Dedifferentiated amniotic fluid mesenchymal stem cell (primary cell): ENCODE measurements at regions not wholly inside any gene's neighbourhood (a gene's known extent, or its start where the extent isn't known, plus 50 kb on each side); places are given as distances from the start of the nearest gene placed in this dataset.
A peak's percentile ranks its signal among the peaks of the same experiment; 100 is the strongest.

ENCODE experiments used
- DNase-seq: peaks from one replicate; pipeline ENCODE4 v3.0.0-alpha.2; 2016; ENCODE audit errors: extremely low spot score

GRCh38 chr3:159619341-159619885 is 369.2 kb upstream of the IL12A start:
- peak; percentile 57 for DNase-seq

- no peak for DNase-seq
Measured at GRCh38 chr3:159620281-159620680, 368.4 kb upstream of the IL12A start.

GRCh38 chr3:159620873-159621272 is 367.8 kb upstream of the IL12A start:
- DNase-seq = peak; percentile 61

DNA sequence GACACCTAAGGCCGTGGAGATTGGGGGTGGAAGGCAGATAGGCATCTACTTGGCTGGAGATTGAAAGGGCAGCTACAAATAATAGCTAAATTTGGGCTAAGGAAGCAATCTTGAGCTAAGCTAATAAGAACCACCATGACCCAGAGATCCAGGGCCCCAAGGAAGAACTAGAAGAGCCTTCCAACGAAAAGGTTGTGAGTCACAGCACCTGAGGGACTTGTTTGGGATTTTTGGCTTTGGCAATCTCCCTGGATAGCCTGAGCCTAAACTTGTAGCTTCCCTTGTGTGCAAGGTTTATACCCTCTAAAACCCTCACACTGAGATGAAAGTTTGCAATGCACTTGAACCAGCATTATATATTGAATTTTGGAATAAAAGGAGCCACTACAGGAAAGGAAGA is 364.0 kb upstream of the IL12A start:
- DNase-seq = no peak

DNA sequence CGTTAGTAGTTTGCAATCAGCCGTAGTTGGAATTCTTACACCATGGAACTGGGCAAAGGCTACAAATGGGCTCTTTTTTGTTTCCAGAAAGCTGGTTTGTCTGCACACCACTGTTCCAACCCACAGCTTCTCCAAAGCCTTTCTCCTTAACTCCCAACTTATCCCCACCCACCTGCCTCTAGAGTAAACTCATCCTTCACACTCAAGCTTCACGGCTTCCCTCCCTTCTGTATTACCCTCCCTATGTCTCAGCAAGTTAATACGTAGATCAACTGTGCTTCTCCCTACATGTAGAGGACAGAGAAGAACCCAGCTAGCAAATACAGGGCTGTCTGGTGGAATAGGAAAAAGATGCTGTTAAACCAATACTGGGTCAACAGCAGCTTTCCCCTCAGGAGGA is 363.0 kb upstream of the IL12A start:
- no peak for DNase-seq

GRCh38 chr3:159626598-159626997 is 362.0 kb upstream of the IL12A start:
- no peak for DNase-seq

DNA sequence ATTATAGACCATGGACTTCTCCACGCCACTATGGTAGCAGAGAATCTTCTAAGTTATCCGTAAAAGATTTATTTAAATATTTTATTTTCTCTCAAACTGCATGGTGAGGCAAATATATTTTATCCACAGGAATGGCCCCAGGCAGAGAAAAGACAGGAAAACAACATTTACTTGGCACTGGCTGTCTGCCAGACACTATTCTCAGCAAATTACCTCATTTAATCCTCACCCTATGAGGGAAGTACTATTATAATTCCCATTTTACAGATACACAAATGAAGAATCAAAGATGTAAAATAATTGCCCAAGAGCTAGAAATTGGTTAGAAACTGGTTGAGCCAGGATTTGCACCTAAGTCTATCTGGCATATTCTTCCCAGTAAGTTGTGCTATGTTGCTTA is 361.4 kb upstream of the IL12A start:
- DNase-seq = no peak

DNA sequence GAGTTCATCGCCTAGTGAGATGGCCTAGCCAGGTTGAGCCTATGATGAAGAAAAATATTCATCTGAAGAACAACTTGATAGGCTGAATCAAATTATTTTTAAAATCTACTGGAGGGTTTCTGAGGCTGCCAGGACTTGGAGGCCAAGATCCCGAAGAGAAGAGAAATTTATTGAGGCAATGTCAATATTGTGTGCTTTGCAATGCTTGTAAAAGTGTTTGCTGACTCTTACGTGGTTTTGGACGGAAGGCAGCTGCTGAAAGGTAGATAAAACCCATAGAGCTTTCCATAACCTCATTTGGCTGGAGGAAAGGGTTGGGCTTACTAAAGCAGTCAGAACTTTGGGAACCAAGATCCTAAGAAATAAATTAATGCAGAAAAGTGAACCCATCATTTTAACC is 361.0 kb upstream of the IL12A start:
- no peak for DNase-seq

GRCh38 chr3:159629329-159630084 is 359.1 kb upstream of the IL12A start:
- DNase-seq = no peak

GRCh38 chr3:159631226-159631625 is 357.4 kb upstream of the IL12A start:
- DNase-seq = no peak

- DNase-seq = no peak
Measured at GRCh38 chr3:159632128-159632527, 356.5 kb upstream of the IL12A start.

DNA sequence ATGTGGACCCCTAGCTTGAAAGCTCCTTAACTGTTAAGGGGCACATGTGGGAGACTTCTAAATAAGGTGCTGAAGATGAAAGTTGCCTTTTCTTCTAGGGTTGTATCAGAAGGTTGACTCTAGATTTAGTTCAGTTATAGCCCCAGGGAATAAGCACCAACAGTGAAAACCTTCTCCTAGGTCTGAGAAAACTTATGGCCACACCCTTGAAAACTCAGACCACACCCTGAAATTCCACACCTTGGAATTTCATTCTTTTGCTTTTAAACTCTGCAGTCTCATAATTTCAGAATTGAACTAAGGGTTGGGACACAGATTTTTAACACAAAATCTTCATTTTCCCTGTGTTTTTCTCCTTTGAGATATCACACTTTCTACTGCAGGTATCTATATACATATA is 355.8 kb upstream of the IL12A start:
- no peak for DNase-seq

- peak; percentile 42 for DNase-seq
Measured at GRCh38 chr3:159634483-159634882, 354.2 kb upstream of the IL12A start.

GRCh38 chr3:159635047-159635641 is 353.5 kb upstream of the IL12A start:
- no peak for DNase-seq

DNA sequence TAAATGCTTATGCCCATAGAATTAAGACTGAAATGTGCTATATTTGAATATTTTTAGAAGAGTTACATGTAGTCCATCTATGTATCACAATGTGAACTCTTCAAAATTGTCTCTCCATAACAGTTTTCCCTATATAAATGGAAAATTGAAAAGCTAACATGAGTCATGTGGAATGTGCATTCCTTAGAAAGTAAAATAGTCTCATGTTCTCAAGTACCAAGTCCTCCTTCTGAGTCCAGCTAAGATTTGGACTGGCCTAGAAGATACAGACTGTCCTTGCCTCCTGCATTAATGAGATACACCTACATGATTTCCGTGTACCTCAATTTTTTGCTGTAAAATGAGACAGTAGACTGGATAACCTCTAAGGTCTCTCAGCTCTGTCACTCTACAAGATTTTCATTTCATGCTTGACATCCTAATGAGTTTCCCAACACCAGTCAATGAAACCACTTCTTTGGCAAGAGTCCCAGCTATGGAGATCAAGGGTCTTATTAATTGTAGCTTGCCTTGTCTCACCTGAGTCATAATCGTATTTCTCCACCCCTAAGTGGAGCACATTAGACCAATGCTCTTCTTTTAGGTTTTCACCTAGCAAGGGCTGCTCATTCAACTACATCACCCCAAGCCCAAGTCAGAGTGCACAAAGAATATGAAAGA is 350.6 kb upstream of the IL12A start:
- peak; percentile 56 for DNase-seq

DNA sequence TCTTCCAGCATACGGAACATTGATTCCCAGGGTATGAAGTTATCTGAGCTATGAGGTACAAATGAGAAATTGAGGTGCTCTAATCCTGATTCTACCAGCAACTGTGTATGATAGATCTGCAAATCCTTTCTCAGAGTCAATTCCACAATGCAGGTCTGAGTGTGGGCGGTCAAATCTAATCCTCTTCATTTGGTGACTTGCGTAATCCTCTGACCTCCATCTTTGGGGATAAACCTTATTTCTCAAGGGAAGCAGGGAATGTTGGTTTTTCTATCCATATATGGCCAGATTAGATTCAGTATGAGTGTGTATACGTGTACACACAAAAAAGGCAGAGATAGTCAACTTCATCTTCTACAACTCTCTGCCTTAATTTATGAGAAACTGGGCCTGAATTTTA is 348.4 kb upstream of the IL12A start:
- no peak for DNase-seq

DNA sequence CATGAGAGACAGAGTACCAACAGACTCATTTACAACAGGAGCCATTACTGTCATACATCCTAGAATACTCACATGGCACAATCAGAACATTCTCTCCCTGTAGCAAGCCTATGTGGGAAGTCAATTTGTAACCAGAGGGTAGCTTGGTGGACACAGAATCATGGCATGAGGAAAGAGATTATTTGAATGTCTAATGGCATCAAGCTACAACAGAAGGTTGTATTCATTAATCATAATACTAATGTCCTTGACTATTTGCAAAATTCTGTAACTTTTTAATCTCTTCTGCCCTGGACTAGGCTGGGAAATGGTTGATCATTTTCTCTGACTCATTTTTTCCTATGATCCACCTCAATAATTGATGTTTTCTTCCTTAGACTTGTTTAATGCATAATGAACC is 345.2 kb upstream of the IL12A start:
- no peak for DNase-seq

DNA sequence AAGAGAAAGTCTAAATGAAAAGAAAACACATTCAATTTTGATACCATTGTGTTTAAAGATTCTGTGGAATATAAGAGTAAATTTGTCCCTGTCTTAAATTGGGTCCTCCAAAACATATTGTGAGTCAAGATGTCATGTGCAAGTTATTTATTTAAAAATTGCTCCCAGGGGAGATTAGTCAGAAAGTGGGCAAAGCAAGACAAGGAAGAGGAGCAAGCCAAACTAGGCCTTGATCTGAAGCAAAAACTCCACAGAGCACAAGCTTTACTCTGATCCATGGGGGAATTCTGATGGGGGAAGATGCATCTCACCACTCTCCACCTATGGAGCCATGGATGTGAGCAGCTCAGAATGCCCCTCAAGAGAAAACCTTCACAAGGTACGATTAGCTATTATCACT is 342.8 kb upstream of the IL12A start:
- DNase-seq = no peak

DNA sequence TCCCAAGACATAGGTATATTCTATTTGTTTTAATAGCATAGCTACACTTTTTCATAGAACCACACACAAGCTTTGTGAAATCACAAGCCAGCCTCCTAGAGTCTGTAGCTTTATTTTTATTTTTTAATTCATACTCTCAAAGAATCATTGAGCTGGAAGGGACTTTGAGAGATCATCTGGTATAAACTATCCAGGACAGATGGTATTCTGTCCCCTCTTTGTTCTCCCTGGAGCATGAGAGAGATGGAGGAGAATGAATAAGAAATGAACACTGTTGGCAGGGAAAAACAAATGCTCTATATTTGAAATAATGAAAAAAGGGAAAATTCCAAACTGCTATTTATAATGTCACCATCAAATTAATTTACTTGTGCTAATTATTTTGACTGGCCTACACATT is 338.7 kb upstream of the IL12A start:
- DNase-seq = no peak

DNA sequence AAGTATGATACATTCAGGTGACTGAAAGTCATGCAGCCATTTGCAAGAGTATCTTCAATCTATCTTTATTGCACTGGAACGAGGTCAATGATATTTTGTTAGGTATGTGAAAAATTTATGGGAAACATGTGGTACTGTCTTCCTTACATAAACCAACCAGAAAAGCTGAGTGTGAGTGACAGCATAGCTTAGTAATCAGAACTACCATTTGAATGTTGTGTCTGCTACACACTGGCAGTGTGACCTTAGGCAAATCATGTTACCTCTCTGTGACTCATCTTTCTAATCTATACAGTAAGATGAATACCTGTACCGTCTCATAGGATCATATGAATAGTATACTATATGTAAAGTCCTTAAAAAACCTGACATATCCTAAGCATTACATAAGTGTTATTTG is 337.9 kb upstream of the IL12A start:
- DNase-seq = no peak

- DNase-seq = no peak
Measured at GRCh38 chr3:159652452-159652851, 336.2 kb upstream of the IL12A start.

DNA sequence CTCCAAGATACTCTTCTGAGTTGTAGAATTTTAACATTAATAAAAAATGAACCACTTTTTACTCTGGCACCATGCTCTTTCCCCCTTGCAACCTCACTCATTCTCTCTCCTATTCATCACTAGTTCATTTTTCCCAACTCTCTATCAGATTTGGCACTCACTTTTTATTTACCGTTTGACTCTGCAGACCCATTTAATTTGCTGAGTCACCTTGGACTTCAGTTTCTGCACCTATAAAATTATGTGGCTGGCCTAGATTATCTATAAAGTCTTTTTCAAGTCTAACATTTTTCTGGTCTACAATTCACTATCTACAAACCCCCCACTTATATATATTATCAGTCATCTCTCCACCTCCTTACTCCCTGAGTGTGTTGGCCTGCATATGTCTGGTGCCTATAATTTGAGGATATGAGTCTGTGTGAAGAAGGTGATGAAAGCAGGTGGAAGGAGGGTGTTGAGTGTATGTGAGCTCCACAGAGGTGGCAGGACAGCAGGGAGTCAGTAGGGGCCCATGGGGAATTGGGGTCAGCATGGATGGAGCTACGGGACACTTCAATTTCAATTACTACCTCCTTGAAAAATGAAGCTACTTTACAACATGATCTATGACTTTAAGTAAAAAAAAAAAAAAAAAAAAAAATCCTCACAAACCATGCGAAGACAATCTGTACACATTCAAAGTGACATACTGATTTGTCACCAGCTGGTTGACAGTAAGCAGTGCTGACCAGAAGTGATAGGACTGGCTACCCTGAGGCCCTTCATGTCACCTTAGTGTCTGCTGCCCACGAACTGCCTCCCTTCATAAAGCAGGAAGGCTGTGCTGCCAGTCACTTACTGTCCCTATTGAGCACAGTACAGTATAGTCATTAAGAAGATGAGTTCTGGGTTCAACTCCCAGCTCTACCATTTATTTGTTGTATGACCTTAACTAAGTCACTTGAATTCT is 334.2 kb upstream of the IL12A start:
- no peak for DNase-seq
